GM23338 (cell line): ENCODE measurements at regions not wholly inside any gene's neighbourhood (a gene's known extent, or its start where the extent isn't known, plus 50 kb on each side); places are given as distances from the start of the nearest gene placed in this dataset.

Experiments
- CREB1 ChIP-seq: fragments of 250-450 bp; sonication (Bioruptor Pico); IDR thresholded peaks from 2 replicates; pipeline ENCODE4 v1.5.0; 2020; ENCODE audit warnings: low read depth, mild to moderate bottlenecking, moderate library complexity
- CTCF ChIP-seq, 2 experiments: fragments of 200-600 bp in 1 of 2; sonication (generic) in 1 of 2; conservative IDR thresholded peaks; 2 replicates each; pipeline versions ENCODE4 v1.5.1 to v1.6.1; 2016 to 2017; ENCODE audit warnings: antibody characterized with exemption in 2 of 2, low read depth in 2 of 2, mild to moderate bottlenecking in 2 of 2, moderate library complexity in 1 of 2
- EZH2 ChIP-seq: fragments of 200-600 bp; sonication (generic); IDR thresholded peaks from one replicate; pipeline ENCODE4 v1.8.0; 2017; ENCODE audit warnings: antibody characterized with exemption, mild to moderate bottlenecking, low read depth; ENCODE audit not compliant: unreplicated experiment
- EZH2phosphoT487 ChIP-seq: fragments of 200-600 bp; sonication (generic); IDR thresholded peaks from one replicate; pipeline ENCODE4 v1.8.1; 2018; ENCODE audit warnings: antibody characterized with exemption; ENCODE audit not compliant: unreplicated experiment
- JUNB ChIP-seq: IDR thresholded peaks from one replicate; pipeline ENCODE4 v1.6.1; 2016; ENCODE audit warnings: antibody characterized with exemption; ENCODE audit not compliant: unreplicated experiment
- NANOG ChIP-seq: IDR thresholded peaks from 2 replicates; pipeline ENCODE4 v1.6.1; 2016; ENCODE audit warnings: antibody characterized with exemption, borderline replicate concordance
- POLR2AphosphoS5 ChIP-seq: IDR thresholded peaks from 2 replicates; pipeline ENCODE4 v1.6.1; 2016; ENCODE audit warnings: antibody characterized with exemption, low read depth
- REST ChIP-seq: IDR thresholded peaks from one replicate; pipeline ENCODE4 v1.6.1; 2018; ENCODE audit warnings: antibody characterized with exemption; ENCODE audit not compliant: unreplicated experiment
- ZNF114 ChIP-seq: fragments of 250-450 bp; sonication (Bioruptor Pico); IDR thresholded peaks from 2 replicates; pipeline ENCODE4 v1.5.0; 2020; ENCODE audit warnings: mild to moderate bottlenecking, moderate library complexity
- ZNF331 ChIP-seq: fragments of 250-450 bp; sonication (Bioruptor Pico); IDR thresholded peaks from 2 replicates; pipeline ENCODE4 v1.5.0; 2020; ENCODE audit warnings: low read depth, mild to moderate bottlenecking, moderate library complexity
- ZNF462 ChIP-seq: fragments of 250-450 bp; sonication (Bioruptor Pico); IDR thresholded peaks from 2 replicates; pipeline ENCODE4 v1.5.0; 2020; ENCODE audit warnings: mild to moderate bottlenecking, moderate library complexity

GRCh38 chr6:132235596-132236280, 165.5 kb downstream of the MOXD1 start:
- TF ChIP-seq EZH2, result no peak
- TF ChIP-seq CTCF (conservative IDR thresholded peaks at IDR 0.05; ENCODE audit: low read depth in 2 of 2), result no peak
- no peak for TF ChIP-seq EZH2phosphoT487
- no peak for TF ChIP-seq JUNB
- no peak for TF ChIP-seq REST
- no peak for TF ChIP-seq POLR2AphosphoS5
- no peak for TF ChIP-seq NANOG
- no peak for TF ChIP-seq ZNF462 (CRISPR knock-in tag)
- TF ChIP-seq CREB1 (CRISPR knock-in tag), result no peak
- no peak for TF ChIP-seq ZNF114 (CRISPR knock-in tag)
- TF ChIP-seq ZNF331 (CRISPR knock-in tag), result no peak
